Activated CD4-positive, alpha-beta T cell treated with anti-CD3 and anti-CD28 coated beads, Interleukin-2, Interleukin-6, amounts not matched to agents 100 ng/mL and 50 ng/mL, durations not matched to agents 16 hours and 8 hours (primary cell): ENCODE measurements at regions not wholly inside any gene's neighbourhood (a gene's known extent, or its start where the extent isn't known, plus 50 kb on each side); places are given as distances from the start of the nearest gene placed in this dataset.

Experiments used
- DNase-seq: peaks from one replicate; pipeline ENCODE4 v3.0.0-alpha.2; 2020

GRCh38 chr14:101340556-101340955 lies 220.7 kb upstream of the DIO3 start:
- DNase-seq: no peak

DNA sequence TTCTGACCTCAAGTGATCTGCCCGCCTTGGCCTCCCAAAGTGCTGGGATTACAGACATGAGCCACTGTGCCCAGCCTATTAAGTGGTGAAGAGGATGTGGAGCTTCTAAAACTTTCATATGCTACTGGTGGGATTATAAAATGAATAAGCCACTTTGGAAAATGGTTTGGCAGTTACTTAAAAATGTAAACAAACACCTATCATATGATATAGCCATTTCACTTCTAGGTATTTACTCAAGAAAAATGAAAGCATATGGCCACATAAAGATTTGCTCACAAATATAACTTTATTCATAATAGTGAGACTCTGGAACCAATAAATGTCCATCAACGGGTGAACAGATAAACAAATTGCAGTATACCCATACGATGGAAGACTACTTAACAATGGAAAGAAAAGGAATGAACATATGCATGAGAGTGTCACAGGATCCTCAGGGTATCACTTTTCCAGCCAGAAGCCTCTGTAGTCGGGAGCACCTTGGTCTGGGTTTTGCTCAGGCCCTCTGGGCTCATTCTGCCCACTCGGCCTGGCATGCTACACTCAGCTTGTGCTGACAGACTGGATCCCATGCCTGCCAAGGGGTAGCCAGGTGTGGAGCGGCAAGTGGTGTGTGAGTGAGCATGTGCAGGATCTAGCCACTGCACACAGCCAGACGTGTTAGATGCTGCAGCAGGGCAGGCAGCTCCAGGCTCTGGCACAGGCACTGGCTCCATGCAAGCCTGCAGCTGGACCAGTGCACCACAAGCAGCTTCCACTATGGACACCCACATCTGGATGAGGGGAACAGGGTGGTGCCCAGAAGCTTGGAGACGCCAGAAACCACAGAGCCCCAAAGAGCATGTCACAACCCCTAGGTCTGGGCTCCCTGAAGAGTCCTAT lies 213.2 kb upstream of the DIO3 start:
- DNase-seq: no peak

- no peak for DNase-seq
Measured at GRCh38 chr14:101349108-101349507, 212.2 kb upstream of the DIO3 start.

GRCh38 chr14:101350021-101350420 lies 211.3 kb upstream of the DIO3 start:
- no peak for DNase-seq

- no peak for DNase-seq
Measured at GRCh38 chr14:101350691-101351090, 210.6 kb upstream of the DIO3 start.

DNA sequence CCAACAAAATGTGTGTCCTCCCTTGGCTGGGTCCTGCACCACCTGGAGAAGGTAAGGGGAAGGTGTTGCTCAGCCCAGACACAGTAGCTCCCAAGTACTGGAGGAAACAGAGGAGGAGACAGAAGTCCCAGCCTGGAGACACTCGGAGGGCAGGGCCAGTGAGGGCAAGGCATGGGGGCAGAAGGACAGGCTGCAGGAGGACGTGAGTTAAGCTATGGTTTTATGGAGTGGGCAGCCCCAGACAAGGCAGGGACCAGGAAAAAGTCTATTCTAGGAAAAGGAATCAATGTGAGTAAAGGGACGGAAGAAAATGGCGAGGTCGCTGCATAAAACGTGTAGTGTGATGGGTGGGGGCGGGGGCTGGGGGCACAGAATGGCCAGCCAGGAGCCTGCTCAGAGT lies 210.1 kb upstream of the DIO3 start:
- DNase-seq: no peak

- DNase-seq: no peak
Measured at GRCh38 chr14:101351769-101352168, 209.5 kb upstream of the DIO3 start.

- no peak for DNase-seq
Measured at GRCh38 chr14:101352567-101352966, 208.7 kb upstream of the DIO3 start.

DNA sequence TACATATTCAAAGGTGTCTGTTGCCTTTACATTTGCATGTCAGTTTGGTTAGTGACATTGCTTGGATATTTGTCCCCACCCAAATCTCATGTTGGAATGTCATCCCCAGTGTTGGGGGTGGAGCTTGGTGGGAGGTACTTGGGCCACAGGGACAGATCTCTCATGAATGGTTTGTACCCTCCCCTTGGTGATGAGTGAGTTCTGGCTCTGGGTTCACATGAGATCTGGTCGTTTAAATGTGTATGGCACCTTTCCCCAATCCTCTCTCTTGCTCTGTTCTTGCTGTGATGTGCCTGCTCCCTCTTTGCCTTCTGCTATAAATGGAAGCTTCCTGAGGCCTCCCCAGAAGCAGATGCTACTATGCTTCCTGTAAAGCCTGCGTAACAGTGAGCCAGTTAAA lies 207.9 kb upstream of the DIO3 start:
- DNase-seq: no peak

DNA sequence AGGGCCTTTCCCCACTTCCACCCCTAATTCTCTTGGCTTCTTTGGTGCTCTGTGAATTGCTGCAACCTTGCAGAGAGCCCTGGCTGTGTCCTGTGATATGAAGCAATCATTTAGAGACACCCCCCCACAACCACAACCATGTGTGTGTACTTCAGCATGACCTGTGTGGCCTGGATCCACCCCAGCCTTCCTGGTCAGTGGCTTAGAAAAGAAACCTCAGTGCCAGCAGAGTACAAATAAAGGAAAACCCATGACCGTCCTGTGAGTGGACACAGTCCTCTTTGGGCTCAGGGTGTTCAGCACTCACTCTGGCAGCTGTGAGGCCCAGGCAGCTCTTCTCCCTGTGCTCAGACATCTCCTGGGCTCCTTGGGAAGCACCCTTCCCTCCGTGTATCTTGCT lies 206.6 kb upstream of the DIO3 start:
- no peak for DNase-seq

GRCh38 chr14:101355284-101355683 lies 206.0 kb upstream of the DIO3 start:
- DNase-seq: no peak

GRCh38 chr14:101357038-101357437 lies 204.3 kb upstream of the DIO3 start:
- no peak for DNase-seq

- no peak for DNase-seq
Measured at GRCh38 chr14:101357559-101358319, 203.6 kb upstream of the DIO3 start.

DNA sequence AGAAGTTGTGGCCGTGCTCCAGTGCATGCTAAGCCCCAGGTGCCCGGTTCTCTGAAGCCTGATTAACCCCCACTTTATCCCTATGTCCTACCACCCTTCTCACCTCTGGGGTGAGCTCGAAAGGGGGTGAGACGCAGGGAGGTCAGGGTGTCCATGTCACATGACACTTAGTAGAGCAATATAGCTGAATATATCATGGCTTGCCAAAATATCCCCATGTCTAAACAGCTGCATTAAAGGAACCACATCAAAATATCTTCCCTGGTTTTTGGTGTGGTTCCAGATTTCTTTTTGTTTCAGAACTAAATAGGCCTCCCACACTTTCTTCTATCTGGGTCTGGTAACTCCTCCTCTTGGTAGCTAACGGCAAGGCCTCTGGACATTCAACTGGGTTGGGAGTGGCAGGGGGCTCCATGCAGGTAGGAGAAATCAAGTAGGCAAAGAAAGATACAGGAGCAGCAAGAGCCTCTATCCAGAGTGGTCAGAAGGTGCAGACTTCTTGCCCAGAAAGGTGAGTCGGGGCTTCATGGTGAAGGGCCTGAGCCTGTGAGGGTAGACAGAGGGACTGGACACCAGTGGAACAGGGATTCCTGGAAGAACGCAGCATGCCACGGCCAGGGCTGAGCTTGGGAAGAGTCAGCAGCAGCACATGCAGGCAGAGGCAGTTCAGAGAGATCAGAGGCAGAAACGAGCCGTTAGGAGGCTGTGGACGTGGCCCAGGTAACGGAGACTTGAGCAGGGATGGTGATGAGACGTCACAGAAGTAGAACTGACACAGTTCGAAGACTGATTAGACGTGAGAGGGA lies 202.8 kb upstream of the DIO3 start:
- DNase-seq: no peak

- DNase-seq: no peak
Measured at GRCh38 chr14:101359221-101360053, 201.9 kb upstream of the DIO3 start.

GRCh38 chr14:101360054-101360911 lies 201.0 kb upstream of the DIO3 start:
- no peak for DNase-seq

- no peak for DNase-seq
Measured at GRCh38 chr14:101361044-101361443, 200.3 kb upstream of the DIO3 start.

- no peak for DNase-seq
Measured at GRCh38 chr14:101361451-101362433, 199.6 kb upstream of the DIO3 start.

DNA sequence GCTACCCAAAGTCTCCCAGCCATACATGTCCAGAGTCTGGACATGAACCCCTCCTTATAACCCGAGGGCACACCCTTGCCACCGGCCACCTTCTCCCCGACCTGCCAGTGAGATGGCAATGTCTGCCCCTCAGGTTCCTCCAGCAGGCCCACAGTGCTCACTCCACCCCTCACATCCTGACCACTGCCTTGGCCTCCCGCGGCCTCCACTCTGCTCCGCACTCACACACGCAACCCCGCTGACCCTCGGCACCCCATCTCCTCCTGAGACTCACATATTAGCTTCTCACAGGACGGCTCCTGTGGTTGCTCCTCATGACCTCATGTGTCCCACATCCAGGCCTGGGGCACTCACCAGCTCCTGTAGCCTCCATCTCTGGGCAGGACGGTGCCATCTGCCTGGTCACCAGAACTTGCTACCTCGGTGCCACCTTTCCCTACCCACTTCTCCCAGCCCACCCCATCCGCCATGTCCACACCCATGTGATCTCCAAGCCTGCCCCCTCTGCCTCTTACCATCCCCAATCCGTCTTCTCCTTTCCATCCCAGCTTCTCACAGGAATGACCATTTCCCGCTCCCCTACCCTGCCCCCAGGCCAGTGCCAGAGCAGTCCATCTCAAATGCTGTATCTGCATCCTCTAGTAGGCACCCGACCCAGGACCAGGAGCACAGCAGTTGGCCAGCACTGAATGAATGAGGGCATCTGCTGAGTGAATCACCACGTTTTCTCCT lies 198.6 kb upstream of the DIO3 start:
- no peak for DNase-seq

GRCh38 chr14:101363261-101363555 lies 198.1 kb upstream of the DIO3 start:
- no peak for DNase-seq
